HUES64 (cell line): ENCODE measurements at regions not wholly inside any gene's neighbourhood (a gene's known extent, or its start where the extent isn't known, plus 50 kb on each side); places are given as distances from the start of the nearest gene placed in this dataset.

Source experiments
- H3K27ac ChIP-seq: 2 replicates; pipeline ENCODE4 v1.7.0; 2013; ENCODE audit warnings: low read depth, low read length, inconsistent platforms
- H3K27me3 ChIP-seq: 2 replicates; pipeline ENCODE4 v1.6.1; 2013; ENCODE audit warnings: mild to moderate bottlenecking, low read length; ENCODE audit not compliant: insufficient read depth
- H3K36me3 ChIP-seq: 2 replicates; pipeline ENCODE4 v1.6.1; 2013; ENCODE audit warnings: mild to moderate bottlenecking, low read length; ENCODE audit not compliant: insufficient read depth
- H3K4me1 ChIP-seq: 2 replicates; pipeline ENCODE4 v1.6.1; 2013; ENCODE audit warnings: mild to moderate bottlenecking, low read length, moderate library complexity; ENCODE audit not compliant: insufficient read depth
- H3K4me3 ChIP-seq: 2 replicates; pipeline ENCODE4 v1.5.1; 2013; ENCODE audit warnings: mild to moderate bottlenecking, low read length, moderate library complexity
- H3K9ac ChIP-seq: 2 replicates; pipeline ENCODE4 v1.6.1; 2013; ENCODE audit warnings: mild to moderate bottlenecking, low read depth, low read length
- H3K9me3 ChIP-seq: 2 replicates; pipeline ENCODE4 v1.6.1; 2013; ENCODE audit warnings: low read depth, low read length; ENCODE audit not compliant: insufficient read depth
- WGBS: fragments of 150-250, 120-280 bp; methylation state at CpG from one replicate; pipeline ENCODE4 v1.1.7; 2013; ENCODE audit warnings: missing lambda C conversion rate; 5-methylcytosine and 5-hydroxymethylcytosine counted together

DNA sequence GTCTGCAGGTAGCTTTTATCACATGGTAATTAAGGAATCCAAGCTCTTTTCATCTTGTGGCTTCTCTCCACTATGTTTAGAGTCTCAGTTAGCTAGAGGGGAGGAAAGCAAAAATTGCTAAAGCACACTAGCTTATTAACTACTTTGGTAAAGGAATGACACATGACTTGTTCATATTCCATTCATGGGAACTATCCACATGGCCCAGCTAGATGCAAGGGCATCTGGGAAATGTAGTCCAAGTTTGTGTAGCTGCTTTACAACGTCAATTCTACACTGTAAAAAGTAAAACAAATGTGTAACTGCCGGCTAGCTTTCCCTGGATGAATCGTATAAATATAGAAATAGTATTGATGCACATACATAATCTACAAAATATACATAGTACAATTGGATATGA lies 244.5 kb upstream of the LRFN5 start:
- Histone ChIP-seq H3K27me3 (no peaks in the 10 kb centered on the region), H3K4me3 (no peak overlapping the region), H3K36me3 (no peaks in the 10 kb centered on the region), H3K4me1 (no peaks in the 10 kb centered on the region), H3K27ac (no peak overlapping the region), H3K9me3 (no peaks in the 10 kb centered on the region), H3K9ac (no peak overlapping the region)
- WGBS, result 88% methylated on average over 1 of the region's 3 CpGs

DNA sequence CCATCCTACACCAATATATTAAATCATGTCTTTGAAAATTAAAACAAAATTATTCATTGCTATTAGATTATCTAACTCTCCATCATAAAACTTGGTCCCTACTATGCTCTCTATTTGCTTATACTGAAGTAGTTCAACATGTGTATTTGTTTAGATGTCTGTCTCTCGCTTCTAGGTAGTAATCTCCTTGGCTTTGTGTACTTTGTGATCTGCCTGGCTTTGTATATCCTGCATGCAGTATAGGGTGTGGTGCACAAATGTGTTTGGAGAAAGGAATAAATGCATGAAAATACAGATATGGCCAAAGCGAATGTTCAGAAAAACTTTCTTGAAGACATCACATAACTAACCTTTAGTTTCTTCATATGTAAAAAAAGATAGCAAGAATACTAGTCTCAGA lies 246.6 kb upstream of the LRFN5 start:
- Histone ChIP-seq H3K9me3 (no peaks in the 10 kb centered on the region), H3K27ac (no peak overlapping the region), H3K4me1 (no peaks in the 10 kb centered on the region), H3K36me3 (no peaks in the 10 kb centered on the region), H3K9ac (no peak overlapping the region), H3K4me3 (no peak overlapping the region), H3K27me3 (no peaks in the 10 kb centered on the region)
- 89% methylated on average over 1 of the region's 2 CpGs for WGBS

DNA sequence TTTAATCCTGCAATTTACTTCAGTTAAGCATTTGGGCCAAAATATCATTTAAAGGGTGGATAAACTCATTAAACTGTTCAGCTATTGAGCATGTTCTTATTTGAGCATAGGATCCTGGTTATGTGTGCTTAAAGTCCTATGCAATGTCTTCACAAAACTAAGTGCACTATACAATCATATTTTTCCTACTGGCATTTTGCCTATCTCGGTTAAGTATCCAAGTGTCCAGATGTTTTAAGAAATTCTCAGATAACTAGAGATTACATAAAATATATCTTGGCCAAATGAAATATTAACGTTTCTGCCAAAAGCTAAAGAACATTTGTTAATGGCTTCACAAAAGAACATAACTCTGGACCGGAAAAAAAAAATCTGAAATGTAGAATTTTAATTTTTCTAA lies 250.8 kb upstream of the LRFN5 start:
- H3K9me3 ChIP-seq, result no peaks in the 10 kb centered on the region
- no peak overlapping the region for H3K27ac ChIP-seq
- H3K27me3 ChIP-seq, result no peaks in the 10 kb centered on the region
- H3K4me1 ChIP-seq, result no peaks in the 10 kb centered on the region
- H3K9ac ChIP-seq, result no peak overlapping the region
- no peaks in the 10 kb centered on the region for H3K36me3 ChIP-seq
- 100% methylated on average over 1 of the region's 3 CpGs for WGBS
- no peak overlapping the region for H3K4me3 ChIP-seq

DNA sequence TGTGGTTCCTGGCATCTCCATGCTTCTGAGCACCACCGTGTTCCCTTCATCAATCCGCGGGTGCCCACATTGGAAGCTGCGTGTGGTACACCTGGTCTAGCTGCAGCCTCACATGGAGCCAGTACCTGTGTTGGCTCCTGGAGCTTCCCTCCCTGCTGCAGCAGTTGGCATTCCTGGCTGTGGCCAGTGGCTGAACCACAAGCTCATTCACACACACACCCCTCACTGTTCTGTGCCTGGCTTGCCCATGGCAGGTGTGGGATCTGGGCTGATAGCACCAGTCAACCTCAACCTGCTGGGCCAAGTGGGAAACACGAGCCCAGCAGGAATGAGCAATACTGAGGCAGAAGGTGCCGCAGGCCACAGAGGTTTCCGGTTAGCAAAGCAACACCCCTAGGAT lies 256.2 kb upstream of the LRFN5 start:
- no peak overlapping the region for H3K27ac ChIP-seq
- no peaks in the 10 kb centered on the region for H3K27me3 ChIP-seq
- no peaks in the 10 kb centered on the region for H3K36me3 ChIP-seq
- 96% methylated on average over 7 of the region's 7 CpGs for WGBS
- H3K9me3 ChIP-seq, result no peaks in the 10 kb centered on the region
- no peaks in the 10 kb centered on the region for H3K4me1 ChIP-seq
- H3K4me3 ChIP-seq, result no peak overlapping the region
- no peak overlapping the region for H3K9ac ChIP-seq

DNA sequence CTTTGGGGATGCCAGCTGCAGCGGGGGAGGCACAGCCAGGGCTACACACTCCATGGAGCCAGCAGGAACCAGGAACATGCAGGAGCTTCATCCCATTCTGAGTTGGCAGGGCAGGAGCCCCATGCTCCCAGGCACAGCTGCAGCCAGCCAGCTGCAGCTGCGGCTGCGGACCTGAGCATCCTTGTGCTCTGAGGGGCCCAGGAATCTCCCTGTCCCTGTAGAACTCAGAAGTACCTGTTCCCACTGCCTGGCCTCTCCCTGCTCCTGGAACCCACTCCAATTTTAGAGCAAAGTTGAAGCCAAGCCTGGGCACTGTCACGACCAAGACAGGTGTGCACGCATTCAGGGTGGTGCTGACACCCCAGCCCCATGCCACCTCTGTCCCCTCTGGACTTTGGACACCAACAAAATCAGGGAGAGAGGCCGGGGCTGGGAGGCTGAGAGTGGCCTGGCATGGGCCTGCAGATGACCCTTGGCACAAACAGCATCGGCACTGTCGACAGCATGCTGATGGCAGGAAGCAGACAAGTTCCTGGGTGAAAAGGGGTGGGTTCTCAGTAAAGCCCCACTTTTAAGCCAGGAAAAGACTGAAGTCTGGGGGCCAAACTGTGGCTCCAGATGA lies 257.3 kb upstream of the LRFN5 start:
- WGBS, result 95% methylated on average over 8 of the region's 8 CpGs
- H3K36me3 ChIP-seq, result no peaks in the 10 kb centered on the region
- no peak overlapping the region for H3K27ac ChIP-seq
- no peaks in the 10 kb centered on the region for H3K4me1 ChIP-seq
- no peaks in the 10 kb centered on the region for H3K9me3 ChIP-seq
- no peak overlapping the region for H3K9ac ChIP-seq
- no peak overlapping the region for H3K4me3 ChIP-seq
- H3K27me3 ChIP-seq, result no peaks in the 10 kb centered on the region

DNA sequence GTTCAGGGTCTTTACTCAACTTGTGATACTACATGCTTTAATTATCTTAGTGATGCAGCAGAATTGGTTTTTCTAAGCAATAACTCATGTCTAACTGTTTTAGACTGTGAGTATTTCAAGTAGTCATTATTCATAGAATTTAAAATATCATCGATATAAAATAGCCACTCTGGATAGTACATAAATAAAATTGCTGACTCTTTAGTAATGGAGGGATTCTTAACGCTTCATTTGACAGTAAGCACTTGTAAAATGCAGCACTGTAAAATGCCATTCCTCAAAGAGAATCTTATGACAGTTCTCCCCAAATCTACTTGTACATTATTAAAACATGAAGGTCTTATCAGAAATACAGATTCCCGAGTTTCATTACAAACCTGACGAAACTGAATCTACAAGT lies 262.8 kb upstream of the LRFN5 start:
- H3K9ac ChIP-seq, result no peak overlapping the region
- no peaks in the 10 kb centered on the region for H3K36me3 ChIP-seq
- H3K27ac ChIP-seq, result no peak overlapping the region
- no peaks in the 10 kb centered on the region for H3K9me3 ChIP-seq
- no peaks in the 10 kb centered on the region for H3K4me1 ChIP-seq
- 94% methylated on average over 3 of the region's 4 CpGs for WGBS
- H3K4me3 ChIP-seq, result no peak overlapping the region
- H3K27me3 ChIP-seq, result no peaks in the 10 kb centered on the region

DNA sequence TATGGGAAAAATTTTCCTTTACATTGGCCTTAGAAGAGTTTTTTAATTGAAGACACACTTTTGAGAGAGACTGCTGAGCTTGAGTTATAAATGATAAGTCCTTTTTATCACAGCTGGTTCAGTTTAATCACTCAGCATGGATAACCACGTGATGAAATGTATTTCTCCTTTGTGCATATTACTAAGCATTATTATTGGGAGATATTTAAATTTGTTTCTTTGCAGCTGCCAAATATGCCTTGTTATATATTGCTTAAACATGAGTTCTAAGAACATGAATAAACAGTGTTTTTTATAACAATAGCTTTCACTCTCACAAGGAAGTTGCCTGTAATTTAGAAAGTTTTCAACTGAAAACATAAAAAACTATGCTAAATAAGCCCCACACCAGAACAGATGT lies 293.5 kb upstream of the LRFN5 start:
- Histone ChIP-seq H3K4me3 (no peak overlapping the region), H3K36me3 (no peaks in the 10 kb centered on the region), H3K27ac (no peak overlapping the region), H3K9me3 (no peaks in the 10 kb centered on the region), H3K4me1 (no peaks in the 10 kb centered on the region), H3K9ac (no peak overlapping the region), H3K27me3 (no peaks in the 10 kb centered on the region)
- WGBS, result 83% methylated on average over 1 of the region's 1 CpG

DNA sequence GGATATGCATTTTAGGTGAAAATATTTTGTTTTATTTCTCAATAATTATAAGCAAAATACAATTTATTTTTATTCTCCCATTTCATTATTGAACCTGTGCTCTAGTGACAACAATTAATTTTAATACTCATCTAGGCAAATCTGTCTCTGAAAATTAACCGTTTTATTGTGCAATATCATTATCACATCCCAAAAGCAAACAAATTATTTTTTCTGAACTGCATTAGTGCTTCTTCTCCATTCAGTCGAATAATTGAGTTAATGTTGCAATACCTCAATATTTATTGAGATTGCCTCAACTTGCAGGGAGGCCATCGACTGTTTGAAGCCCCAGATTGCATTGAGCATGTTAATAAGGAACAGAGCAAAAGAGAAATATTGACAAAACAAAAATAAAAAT lies 303.2 kb upstream of the LRFN5 start:
- H3K27me3 ChIP-seq, result no peaks in the 10 kb centered on the region
- 97% methylated on average over 3 of the region's 3 CpGs for WGBS
- no peaks in the 10 kb centered on the region for H3K9me3 ChIP-seq
- H3K9ac ChIP-seq, result no peak overlapping the region
- no peak overlapping the region for H3K4me3 ChIP-seq
- no peaks in the 10 kb centered on the region for H3K36me3 ChIP-seq
- H3K4me1 ChIP-seq, result peaks cover 26% of the 10 kb centered on the region
- H3K27ac ChIP-seq, result no peak overlapping the region

DNA sequence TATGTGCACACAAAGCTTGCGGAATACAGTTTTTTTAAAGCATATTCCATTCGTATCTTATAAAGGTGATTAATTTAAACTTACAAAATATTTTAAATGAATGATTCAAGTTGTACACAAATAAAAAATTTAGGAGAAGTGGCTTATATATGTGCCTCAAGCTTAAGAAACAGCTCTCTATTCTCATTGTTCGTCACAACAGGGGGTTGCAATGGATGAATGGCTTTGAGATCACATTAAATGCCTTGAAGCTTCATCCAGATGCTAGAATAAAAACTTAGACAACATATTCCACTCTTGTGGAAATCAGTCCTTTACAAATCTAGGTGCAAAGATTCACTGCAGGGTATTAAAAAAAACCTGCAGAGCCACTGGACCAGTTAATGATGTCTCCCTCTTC lies 303.9 kb upstream of the LRFN5 start:
- Histone ChIP-seq H3K9me3 (no peaks in the 10 kb centered on the region), H3K9ac (no peak overlapping the region), H3K27ac (no peak overlapping the region), H3K4me1 (peaks cover 26% of the 10 kb centered on the region), H3K27me3 (no peaks in the 10 kb centered on the region), H3K4me3 (no peak overlapping the region), H3K36me3 (no peaks in the 10 kb centered on the region)
- 90% methylated on average over 1 of the region's 3 CpGs for WGBS

DNA sequence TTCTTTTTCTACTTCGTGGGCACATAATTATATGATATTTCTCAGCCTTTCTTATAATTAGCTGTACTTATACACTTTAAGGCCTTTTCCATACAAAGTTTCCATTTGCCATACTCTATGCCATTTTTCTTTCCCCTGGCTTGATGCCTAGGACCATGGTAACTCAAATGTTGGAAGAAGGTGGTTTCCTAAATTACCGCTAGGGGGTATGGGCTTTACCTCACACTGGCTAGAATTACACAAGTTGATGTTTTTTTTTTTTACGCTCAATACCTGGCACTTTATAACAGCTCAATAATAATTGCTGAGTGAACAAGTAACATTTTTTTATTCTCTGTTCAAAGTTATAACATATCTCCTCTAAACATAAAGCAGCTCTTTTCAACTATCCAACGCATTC lies 306.8 kb upstream of the LRFN5 start:
- Histone ChIP-seq H3K4me1 (peaks cover 26% of the 10 kb centered on the region), H3K4me3 (no peak overlapping the region), H3K9me3 (no peaks in the 10 kb centered on the region), H3K27ac (no peak overlapping the region), H3K27me3 (no peaks in the 10 kb centered on the region), H3K36me3 (no peaks in the 10 kb centered on the region), H3K9ac (no peak overlapping the region)
- WGBS, result 100% methylated on average over 1 of the region's 4 CpGs

DNA sequence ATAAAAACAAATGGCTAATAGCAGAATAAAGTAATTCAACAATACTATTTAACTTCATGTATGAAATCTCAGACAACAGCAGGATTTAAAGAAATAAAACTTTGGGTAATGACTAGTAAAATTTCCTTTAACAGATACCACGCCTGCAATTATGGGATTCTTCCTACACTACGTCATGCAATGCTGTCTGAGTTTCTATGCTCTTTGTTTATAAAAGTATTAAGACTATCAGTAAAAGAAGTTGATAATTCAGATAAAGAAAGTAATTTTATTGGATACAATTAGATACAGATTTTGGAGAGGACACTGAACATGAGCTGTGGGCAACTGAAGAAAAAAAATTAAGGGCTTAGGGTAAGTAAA lies 308.4 kb upstream of the LRFN5 start:
- Histone ChIP-seq H3K27me3 (no peaks in the 10 kb centered on the region), H3K9me3 (no peaks in the 10 kb centered on the region), H3K4me1 (peaks cover 26% of the 10 kb centered on the region), H3K36me3 (no peaks in the 10 kb centered on the region), H3K9ac (no peak overlapping the region), H3K4me3 (no peak overlapping the region), H3K27ac (no peak overlapping the region)
- WGBS, result no CpG with 5 or more reads among the region's 2 CpGs

DNA sequence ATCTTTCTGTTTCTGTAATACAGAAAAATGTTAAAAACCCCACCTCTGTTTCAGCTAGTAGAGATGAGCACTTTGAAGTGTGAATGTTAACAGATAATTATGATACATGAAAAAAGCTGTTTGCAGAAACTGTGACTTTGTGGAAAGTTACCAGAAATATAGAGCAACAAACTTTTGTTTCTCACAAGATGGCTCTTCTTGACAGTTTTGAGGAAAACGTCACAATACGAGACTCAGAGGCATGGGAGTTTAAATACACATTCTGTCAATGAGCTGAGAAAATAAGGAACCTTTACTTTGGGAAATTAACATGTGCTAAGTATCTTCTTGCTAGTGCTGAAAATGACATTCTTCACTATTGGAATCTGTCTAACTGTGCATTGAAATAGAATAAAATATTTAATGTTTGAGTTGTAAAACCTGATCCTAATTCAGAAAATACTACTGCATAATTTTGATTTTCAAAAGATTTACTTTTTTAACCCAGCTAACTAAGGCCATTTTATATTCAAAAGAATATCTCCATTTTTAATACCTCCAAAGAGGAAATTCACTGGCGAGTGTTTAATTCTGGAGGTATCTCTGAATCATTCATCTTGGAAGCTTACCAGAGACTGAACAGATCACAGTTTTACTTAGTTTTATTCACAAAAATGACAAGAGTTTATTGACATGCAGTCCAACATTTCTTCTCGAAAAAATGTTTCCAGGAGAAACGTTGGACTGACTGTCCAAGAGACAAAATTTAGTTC lies 308.9 kb upstream of the LRFN5 start:
- Histone ChIP-seq H3K27ac (no peak overlapping the region), H3K9ac (no peak overlapping the region), H3K27me3 (no peaks in the 10 kb centered on the region), H3K4me1 (peaks cover 21% of the 10 kb centered on the region), H3K36me3 (no peaks in the 10 kb centered on the region), H3K9me3 (no peaks in the 10 kb centered on the region), H3K4me3 (no peak overlapping the region)
- WGBS, result 68% methylated on average over 5 of the region's 5 CpGs
